ENCODE measurements at regions not wholly inside any gene's neighbourhood (a gene's known extent, or its start where the extent isn't known, plus 50 kb on each side); places are given as distances from the start of the nearest gene placed in this dataset.

GRCh38 chr18:38368886-38369285 lies 803.3 kb upstream of the CELF4 start:
- H3K4me3 ChIP-seq (ENCODE audit: low read length in 2 of 2) = no peak overlapping the region
- ChIA-PET POLR2A (ENCODE audit: partially characterized antibody) (no interaction called here), CTCF (ENCODE audit: partially characterized antibody) (no interaction called here)
- Mint-ChIP-seq H3K27me3 (no peaks in the 10 kb centered on the region), H3K4me1 (peaks cover 0 to 7% (median 2%) of the 10 kb centered on the region in 4 donors), H3K4me3 (no peak overlapping the region), H3K36me3 (no peaks in the 10 kb centered on the region), H3K9me3 (peaks cover 0 to 4% (median 2%) of the 10 kb centered on the region in 8 donors), H3K27ac (no peak overlapping the region)
- no peak for DNase-seq
- H3K4me1 ChIP-seq (ENCODE audit: insufficient read depth, low read length) = no peaks in the 10 kb centered on the region
- no peak overlapping the region for H3K27ac ChIP-seq (ENCODE audit: low read depth, low read length)
- no peaks in the 10 kb centered on the region for H3K36me3 ChIP-seq (ENCODE audit: insufficient read depth, low read length)
- intact Hi-C loops (cut with micrococcal nuclease) = no loop called here
- H3K9me3 ChIP-seq (ENCODE audit: control insufficient read depth in 1 of 2, low read length in 2 of 2) = no peaks in the 10 kb centered on the region
- H3K27me3 ChIP-seq (ENCODE audit: insufficient read depth, low read length) = no peaks in the 10 kb centered on the region

- no peaks in the 10 kb centered on the region for H3K9me3 ChIP-seq (ENCODE audit: control insufficient read depth in 1 of 2, low read length in 2 of 2)
- H3K4me1 Mint-ChIP-seq = peaks cover 0 to 7% (median 2%) of the 10 kb centered on the region in 4 donors
- H3K4me3 Mint-ChIP-seq = no peak overlapping the region
- H3K36me3 Mint-ChIP-seq = no peaks in the 10 kb centered on the region
- POLR2A ChIA-PET (ENCODE audit: partially characterized antibody) = no interaction called here
- no peaks in the 10 kb centered on the region for H3K36me3 ChIP-seq (ENCODE audit: insufficient read depth, low read length)
- no peak overlapping the region for H3K4me3 ChIP-seq (ENCODE audit: low read length in 2 of 2)
- H3K4me1 ChIP-seq (ENCODE audit: insufficient read depth, low read length) = no peaks in the 10 kb centered on the region
- CTCF ChIA-PET (ENCODE audit: partially characterized antibody) = no interaction called here
- no peak overlapping the region for H3K27ac Mint-ChIP-seq
- H3K27ac ChIP-seq (ENCODE audit: low read depth, low read length) = no peak overlapping the region
- no peak for DNase-seq
- no peaks in the 10 kb centered on the region for H3K27me3 Mint-ChIP-seq
- intact Hi-C loops (cut with micrococcal nuclease) = no loop called here
- peaks cover 0 to 4% (median 2%) of the 10 kb centered on the region in 8 donors for H3K9me3 Mint-ChIP-seq
- no peaks in the 10 kb centered on the region for H3K27me3 ChIP-seq (ENCODE audit: insufficient read depth, low read length)
Observed at GRCh38 chr18:38368246-38368645, 802.6 kb upstream of the CELF4 start.

- Histone ChIP-seq H3K27me3 (ENCODE audit: insufficient read depth, low read length) (no peaks in the 10 kb centered on the region), H3K4me3 (ENCODE audit: low read length in 2 of 2) (no peak overlapping the region), H3K36me3 (ENCODE audit: insufficient read depth, low read length) (no peaks in the 10 kb centered on the region), H3K4me1 (ENCODE audit: insufficient read depth, low read length) (no peaks in the 10 kb centered on the region), H3K27ac (ENCODE audit: low read depth, low read length) (no peak overlapping the region), H3K9me3 (ENCODE audit: control insufficient read depth in 1 of 2, low read length in 2 of 2) (no peaks in the 10 kb centered on the region)
- Mint-ChIP-seq H3K4me3 (no peak overlapping the region), H3K4me1 (peaks cover 0 to 7% (median 2%) of the 10 kb centered on the region in 4 donors), H3K9me3 (peaks cover 0 to 4% (median 3%) of the 10 kb centered on the region in 8 donors), H3K27me3 (no peaks in the 10 kb centered on the region), H3K27ac (no peak overlapping the region), H3K36me3 (no peaks in the 10 kb centered on the region)
- no peak for DNase-seq
- ChIA-PET CTCF (ENCODE audit: partially characterized antibody) (no interaction called here), POLR2A (ENCODE audit: partially characterized antibody) (no interaction called here)
- intact Hi-C loops (cut with micrococcal nuclease) = no loop called here
Observed at GRCh38 chr18:38367473-38367872, 801.9 kb upstream of the CELF4 start.

- Mint-ChIP-seq H3K36me3 (no peaks in the 10 kb centered on the region), H3K9me3 (peaks cover 0 to 10% (median 3%) of the 10 kb centered on the region in 8 donors), H3K27ac (no peak overlapping the region), H3K4me3 (no peak overlapping the region), H3K27me3 (no peaks in the 10 kb centered on the region), H3K4me1 (peaks cover 0 to 5% (median under 1%) of the 10 kb centered on the region in 4 donors)
- POLR2A ChIA-PET (ENCODE audit: partially characterized antibody) = no interaction called here
- no peaks in the 10 kb centered on the region for H3K9me3 ChIP-seq (ENCODE audit: control insufficient read depth in 1 of 2, low read length in 2 of 2)
- H3K27me3 ChIP-seq (ENCODE audit: insufficient read depth, low read length) = no peaks in the 10 kb centered on the region
- H3K36me3 ChIP-seq (ENCODE audit: insufficient read depth, low read length) = no peaks in the 10 kb centered on the region
- CTCF ChIA-PET (ENCODE audit: partially characterized antibody) = no interaction called here
- no peak overlapping the region for H3K4me3 ChIP-seq (ENCODE audit: low read length in 2 of 2)
- H3K27ac ChIP-seq (ENCODE audit: low read depth, low read length) = no peak overlapping the region
- H3K4me1 ChIP-seq (ENCODE audit: insufficient read depth, low read length) = no peaks in the 10 kb centered on the region
- no peak for DNase-seq
- intact Hi-C loops (cut with micrococcal nuclease) = no loop called here
Observed at GRCh38 chr18:38362286-38362792, 796.7 kb upstream of the CELF4 start.

- Histone ChIP-seq H3K27me3 (ENCODE audit: insufficient read depth, low read length) (no peaks in the 10 kb centered on the region), H3K4me3 (ENCODE audit: low read length in 2 of 2) (no peak overlapping the region), H3K36me3 (ENCODE audit: insufficient read depth, low read length) (no peaks in the 10 kb centered on the region), H3K27ac (ENCODE audit: low read depth, low read length) (no peak overlapping the region), H3K4me1 (ENCODE audit: insufficient read depth, low read length) (no peaks in the 10 kb centered on the region), H3K9me3 (ENCODE audit: control insufficient read depth in 1 of 2, low read length in 2 of 2) (no peaks in the 10 kb centered on the region)
- POLR2A ChIA-PET (ENCODE audit: partially characterized antibody) = no interaction called here
- peaks cover 0 to 5% (median under 1%) of the 10 kb centered on the region in 4 donors for H3K4me1 Mint-ChIP-seq
- DNase-seq = no peak
- CTCF ChIA-PET (ENCODE audit: partially characterized antibody) = no interaction called here
- intact Hi-C loops (cut with micrococcal nuclease) = no loop called here
- no peak overlapping the region for H3K4me3 Mint-ChIP-seq
- no peak overlapping the region for H3K27ac Mint-ChIP-seq
- no peaks in the 10 kb centered on the region for H3K36me3 Mint-ChIP-seq
- H3K9me3 Mint-ChIP-seq = peaks cover 0 to 12% (median 4%) of the 10 kb centered on the region in 8 donors
- no peaks in the 10 kb centered on the region for H3K27me3 Mint-ChIP-seq
Observed at GRCh38 chr18:38358805-38359657, 793.4 kb upstream of the CELF4 start.

GRCh38 chr18:38353149-38353548 lies 787.6 kb upstream of the CELF4 start:
- H3K27ac ChIP-seq (ENCODE audit: low read depth, low read length) = no peak overlapping the region
- intact Hi-C loops (cut with micrococcal nuclease) = no loop called here
- H3K9me3 ChIP-seq (ENCODE audit: control insufficient read depth in 1 of 2, low read length in 2 of 2) = no peaks in the 10 kb centered on the region
- Mint-ChIP-seq H3K27me3 (no peaks in the 10 kb centered on the region), H3K4me1 (peaks cover 0 to under 1% (median 0%) of the 10 kb centered on the region in 4 donors), H3K4me3 (no peak overlapping the region), H3K27ac (no peak overlapping the region), H3K9me3 (peaks cover 0 to 6% (median 3%) of the 10 kb centered on the region in 8 donors), H3K36me3 (no peaks in the 10 kb centered on the region)
- H3K4me1 ChIP-seq (ENCODE audit: insufficient read depth, low read length) = no peaks in the 10 kb centered on the region
- ChIA-PET CTCF (ENCODE audit: partially characterized antibody) (no interaction called here), POLR2A (ENCODE audit: partially characterized antibody) (no interaction called here)
- no peaks in the 10 kb centered on the region for H3K36me3 ChIP-seq (ENCODE audit: insufficient read depth, low read length)
- H3K4me3 ChIP-seq (ENCODE audit: low read length in 2 of 2) = no peak overlapping the region
- no peaks in the 10 kb centered on the region for H3K27me3 ChIP-seq (ENCODE audit: insufficient read depth, low read length)
- DNase-seq = no peak

GRCh38 chr18:38350141-38350540 lies 784.5 kb upstream of the CELF4 start:
- Mint-ChIP-seq H3K4me1 (no peaks in the 10 kb centered on the region), H3K9me3 (peaks cover 0 to 7% (median under 1%) of the 10 kb centered on the region in 8 donors), H3K4me3 (no peak overlapping the region), H3K36me3 (no peaks in the 10 kb centered on the region), H3K27ac (no peak overlapping the region), H3K27me3 (no peaks in the 10 kb centered on the region)
- Histone ChIP-seq H3K9me3 (ENCODE audit: control insufficient read depth in 1 of 2, low read length in 2 of 2) (no peaks in the 10 kb centered on the region), H3K27me3 (ENCODE audit: insufficient read depth, low read length) (no peaks in the 10 kb centered on the region), H3K27ac (ENCODE audit: low read depth, low read length) (no peak overlapping the region), H3K4me1 (ENCODE audit: insufficient read depth, low read length) (no peaks in the 10 kb centered on the region), H3K4me3 (ENCODE audit: low read length in 2 of 2) (no peak overlapping the region), H3K36me3 (ENCODE audit: insufficient read depth, low read length) (no peaks in the 10 kb centered on the region)
- ChIA-PET POLR2A (ENCODE audit: partially characterized antibody) (no interaction called here), CTCF (ENCODE audit: partially characterized antibody) (no interaction called here)
- intact Hi-C loops (cut with micrococcal nuclease) = no loop called here
- no peak for DNase-seq

All from CD4-positive, alpha-beta memory T cell (primary cell).